C4-2B (cell line): ENCODE measurements at regions not wholly inside any gene's neighbourhood (a gene's known extent, or its start where the extent isn't known, plus 50 kb on each side); places are given as distances from the start of the nearest gene placed in this dataset.

Source experiments
- CTCF ChIP-seq: fragments of 450-650 bp; conservative IDR thresholded peaks from 2 replicates; pipeline ENCODE4 v1.5.1; 2017; ENCODE audit warnings: mild to moderate bottlenecking
- ZFX ChIP-seq: fragments of 450-650 bp; IDR thresholded peaks from 2 replicates; pipeline ENCODE4 v1.6.1; 2017

DNA sequence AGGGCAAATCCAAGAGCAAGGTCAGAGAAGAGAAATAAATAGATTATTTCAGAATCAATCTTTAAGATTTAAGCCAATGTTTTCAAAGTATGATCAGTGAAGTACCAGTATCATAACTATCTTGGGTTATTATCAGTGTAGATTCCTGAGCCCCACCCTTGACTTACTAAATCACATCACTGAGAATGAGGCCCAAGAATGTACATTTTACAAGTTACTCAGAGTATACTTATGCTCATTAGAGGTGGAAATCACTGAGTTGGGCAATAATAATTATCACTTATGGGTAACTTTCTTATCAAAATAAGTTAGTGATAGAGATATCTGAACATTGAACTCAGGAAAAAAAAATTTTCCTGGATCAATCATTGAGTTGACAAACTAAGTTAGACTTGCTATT is 121.6 kb upstream of the NOCT start:
- TF ChIP-seq CTCF (no peak), ZFX (no peak)
